Progenitor cell of endocrine pancreas (in vitro differentiated cells): ENCODE measurements at regions not wholly inside any gene's neighbourhood (a gene's known extent, or its start where the extent isn't known, plus 50 kb on each side); places are given as distances from the start of the nearest gene placed in this dataset.

Experiments used
- DNase-seq: peaks from one replicate; pipeline ENCODE4 v3.0.0; 2021; ENCODE audit warnings: low spot score; ENCODE audit not compliant: unreplicated experiment
- H3K27ac Mint-ChIP-seq: 2 replicates; pipeline ENCODE4 v1.8.0; 2021; ENCODE audit warnings: mild to moderate bottlenecking, moderate library complexity, mixed read lengths
- H3K27me3 Mint-ChIP-seq: 2 replicates; pipeline ENCODE4 v1.8.0; 2021; ENCODE audit warnings: mixed read lengths
- H3K36me3 Mint-ChIP-seq: 2 replicates; pipeline ENCODE4 v1.8.0; 2022; ENCODE audit warnings: mixed read lengths; ENCODE audit not compliant: insufficient read depth
- H3K4me1 Mint-ChIP-seq: 2 replicates; pipeline ENCODE4 v1.8.0; 2021; ENCODE audit warnings: low read depth, mixed read lengths
- H3K4me3 Mint-ChIP-seq: 2 replicates; pipeline ENCODE4 v1.8.0; 2021; ENCODE audit warnings: low read depth, mild to moderate bottlenecking, moderate library complexity, mixed read lengths
- H3K9me3 Mint-ChIP-seq: 2 replicates; pipeline ENCODE4 v1.8.0; 2021; ENCODE audit warnings: low read depth, mixed read lengths
- CTCF ChIP-seq: fragments of 200-600 bp; sonication (generic); IDR thresholded peaks from one replicate; pipeline ENCODE4 v1.5.0; 2021; ENCODE audit warnings: antibody characterized with exemption, mild to moderate bottlenecking; ENCODE audit not compliant: unreplicated experiment

DNA sequence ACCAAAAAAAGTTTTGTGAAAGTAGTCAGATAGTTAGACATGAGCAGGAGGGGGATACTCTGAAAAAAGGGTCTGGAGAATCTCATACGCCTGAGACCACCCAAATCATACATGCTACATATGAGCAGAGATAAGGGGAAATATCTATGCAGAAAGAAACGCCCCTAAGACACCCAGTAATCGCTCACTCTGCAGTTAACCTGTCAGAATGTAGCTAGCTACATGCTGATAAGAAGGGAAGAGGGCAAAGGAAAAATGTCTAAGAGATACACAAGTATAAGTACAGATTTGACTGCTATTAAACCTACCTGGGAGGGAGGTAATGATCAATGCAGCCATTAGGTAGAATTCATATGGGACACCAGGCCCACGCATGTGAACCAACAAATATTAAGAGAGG lies 1159.5 kb upstream of the PCDH10 start:
- Mint-ChIP-seq H3K36me3 (no peaks in the 10 kb centered on the region), H3K4me1 (no peaks in the 10 kb centered on the region), H3K27me3 (no peaks in the 10 kb centered on the region), H3K4me3 (no peak overlapping the region), H3K27ac (no peak overlapping the region), H3K9me3 (no peaks in the 10 kb centered on the region)
- no peak for DNase-seq
- no peak for TF ChIP-seq CTCF

- Mint-ChIP-seq H3K9me3 (no peaks in the 10 kb centered on the region), H3K4me3 (no peak overlapping the region), H3K36me3 (no peaks in the 10 kb centered on the region), H3K27me3 (no peaks in the 10 kb centered on the region), H3K27ac (no peak overlapping the region), H3K4me1 (no peaks in the 10 kb centered on the region)
- TF ChIP-seq CTCF, result no peak
- DNase-seq, result no peak
Observed at GRCh38 chr4:132001542-132001941, 1147.6 kb upstream of the PCDH10 start.

- no peak for DNase-seq
- Mint-ChIP-seq H3K36me3 (no peaks in the 10 kb centered on the region), H3K4me3 (no peak overlapping the region), H3K27ac (no peak overlapping the region), H3K27me3 (no peaks in the 10 kb centered on the region), H3K9me3 (no peaks in the 10 kb centered on the region), H3K4me1 (no peaks in the 10 kb centered on the region)
- TF ChIP-seq CTCF, result no peak
Observed at GRCh38 chr4:132003593-132003992, 1145.5 kb upstream of the PCDH10 start.

DNA sequence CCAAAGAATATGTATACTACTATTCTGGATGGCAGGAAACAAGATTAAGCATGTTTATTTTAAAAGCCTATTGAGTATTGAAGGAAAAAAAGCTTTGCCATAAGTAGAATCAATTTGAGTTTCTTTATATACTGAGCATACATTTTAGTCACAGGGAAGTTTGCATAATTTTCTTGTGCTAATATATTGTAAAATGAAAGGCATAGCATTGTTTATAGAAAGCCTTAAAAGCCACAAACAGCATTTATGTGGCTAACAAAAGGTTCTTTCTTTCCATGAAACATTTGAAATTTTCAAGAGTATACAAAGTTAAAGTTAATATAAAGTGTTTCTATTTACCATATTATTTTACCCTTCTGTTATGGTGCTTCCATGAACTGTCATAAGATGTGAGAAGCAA lies 1133.8 kb upstream of the PCDH10 start:
- no peak for TF ChIP-seq CTCF
- no peaks in the 10 kb centered on the region for H3K36me3 Mint-ChIP-seq
- no peaks in the 10 kb centered on the region for H3K9me3 Mint-ChIP-seq
- H3K4me3 Mint-ChIP-seq, result no peak overlapping the region
- H3K27me3 Mint-ChIP-seq, result no peaks in the 10 kb centered on the region
- no peak overlapping the region for H3K27ac Mint-ChIP-seq
- no peaks in the 10 kb centered on the region for H3K4me1 Mint-ChIP-seq
- DNase-seq, result no peak

GRCh38 chr4:132016703-132017350 lies 1132.3 kb upstream of the PCDH10 start:
- Mint-ChIP-seq H3K36me3 (no peaks in the 10 kb centered on the region), H3K27me3 (no peaks in the 10 kb centered on the region), H3K27ac (no peak overlapping the region), H3K4me1 (no peaks in the 10 kb centered on the region), H3K9me3 (no peaks in the 10 kb centered on the region), H3K4me3 (no peak overlapping the region)
- no peak for DNase-seq
- TF ChIP-seq CTCF, result no peak
